Ascending aorta (tissue), 2 donors: ENCODE measurements at regions not wholly inside any gene's neighbourhood (a gene's known extent, or its start where the extent isn't known, plus 50 kb on each side); places are given as distances from the start of the nearest gene placed in this dataset.

Source experiments
- DNase-seq, 2 donors: peaks; one replicate each; pipeline ENCODE4 v3.0.0-alpha.2; 2019; ENCODE audit warnings: low spot score in 2 of 2
- H3K27ac ChIP-seq, 2 donors: fragments of 200-600 bp; sonication (generic); one replicate each; pipeline ENCODE4 v1.5.1; 2016 to 2017; ENCODE audit warnings: mild to moderate bottlenecking in 1 of 2
- H3K27me3 ChIP-seq: fragments of 200-600 bp; sonication (generic); one replicate; pipeline ENCODE4 v1.5.1; 2017
- H3K36me3 ChIP-seq, 2 donors: fragments of 200-600 bp; sonication (generic); one replicate each; pipeline ENCODE4 v1.5.1; 2016
- H3K4me1 ChIP-seq, 2 donors: fragments of 200-600 bp; sonication (generic); one replicate each; pipeline ENCODE4 v1.5.1; 2016 to 2017; ENCODE audit warnings: mild to moderate bottlenecking in 1 of 2
- H3K4me3 ChIP-seq, 2 donors: fragments of 200-600 bp; sonication (generic); one replicate each; pipeline ENCODE4 v1.5.1; 2016 to 2017; ENCODE audit warnings: mild to moderate bottlenecking in 1 of 2
- H3K9me3 ChIP-seq, 2 donors: fragments of 200-600 bp; sonication (generic); one replicate each; pipeline ENCODE4 v1.5.1; 2016
- CTCF ChIP-seq, 3 experiments: fragments of 200-600 bp in 2 of 3; fragments of 450-650 bp in 1 of 3; sonication (generic) in 2 of 3; IDR thresholded peaks; one replicate each; pipeline ENCODE4 v1.5.1; 2016 to 2019; ENCODE audit warnings: antibody characterized with exemption in 3 of 3, mild to moderate bottlenecking in 1 of 3, moderate library complexity in 1 of 3
- intact Hi-C: fragments of 100-400 bp; cut with DNase I; formaldehyde crosslinking; loops from one replicate; pipeline ENCODE4 v1.15.1; 2023

- no peaks in the 10 kb centered on the region for H3K4me1 ChIP-seq
- H3K9me3 ChIP-seq = no peaks in the 10 kb centered on the region
- no peaks in the 10 kb centered on the region for H3K36me3 ChIP-seq
- no peak for DNase-seq
- no peak overlapping the region for H3K4me3 ChIP-seq
- no peak overlapping the region for H3K27ac ChIP-seq
- intact Hi-C loops = no loop called here
- no peaks in the 10 kb centered on the region for H3K27me3 ChIP-seq
- no peak for TF ChIP-seq CTCF (IDR thresholded peaks at IDR 0.05)
Observed at GRCh38 chr2:210915912-210916311, 359.5 kb downstream of the CPS1 start.

- TF ChIP-seq CTCF (IDR thresholded peaks at IDR 0.05) = no peak
- intact Hi-C loops = no loop called here
- Histone ChIP-seq H3K27me3 (no peaks in the 10 kb centered on the region), H3K27ac (no peak overlapping the region), H3K4me3 (no peak overlapping the region), H3K9me3 (no peaks in the 10 kb centered on the region), H3K36me3 (no peaks in the 10 kb centered on the region), H3K4me1 (no peaks in the 10 kb centered on the region)
- no peak for DNase-seq
Observed at GRCh38 chr2:210917465-210917864, 361.1 kb downstream of the CPS1 start.

GRCh38 chr2:210919128-210919527, 362.7 kb downstream of the CPS1 start:
- no peak for TF ChIP-seq CTCF (IDR thresholded peaks at IDR 0.05)
- Histone ChIP-seq H3K4me1 (no peaks in the 10 kb centered on the region), H3K27ac (no peak overlapping the region), H3K9me3 (no peaks in the 10 kb centered on the region), H3K4me3 (no peak overlapping the region), H3K27me3 (no peaks in the 10 kb centered on the region), H3K36me3 (no peaks in the 10 kb centered on the region)
- DNase-seq = no peak
- intact Hi-C loops = no loop called here

- no peaks in the 10 kb centered on the region for H3K4me1 ChIP-seq
- no peaks in the 10 kb centered on the region for H3K27me3 ChIP-seq
- intact Hi-C loops = no loop called here
- no peak overlapping the region for H3K4me3 ChIP-seq
- no peak overlapping the region for H3K27ac ChIP-seq
- no peak for TF ChIP-seq CTCF (IDR thresholded peaks at IDR 0.05)
- H3K36me3 ChIP-seq = no peaks in the 10 kb centered on the region
- no peak for DNase-seq
- H3K9me3 ChIP-seq = no peaks in the 10 kb centered on the region
Observed at GRCh38 chr2:210922419-210922818, 366.0 kb downstream of the CPS1 start.

- intact Hi-C loops = no loop called here
- H3K36me3 ChIP-seq = no peaks in the 10 kb centered on the region
- no peak for TF ChIP-seq CTCF (IDR thresholded peaks at IDR 0.05)
- no peak overlapping the region for H3K4me3 ChIP-seq
- no peaks in the 10 kb centered on the region for H3K9me3 ChIP-seq
- DNase-seq = no peak
- H3K27me3 ChIP-seq = no peaks in the 10 kb centered on the region
- H3K4me1 ChIP-seq = no peaks in the 10 kb centered on the region
- H3K27ac ChIP-seq = no peak overlapping the region
Observed at GRCh38 chr2:210928714-210929113, 372.3 kb downstream of the CPS1 start.

- no peaks in the 10 kb centered on the region for H3K9me3 ChIP-seq
- no peaks in the 10 kb centered on the region for H3K27me3 ChIP-seq
- no peaks in the 10 kb centered on the region for H3K4me1 ChIP-seq
- no peak overlapping the region for H3K27ac ChIP-seq
- intact Hi-C loops = no loop called here
- no peak for TF ChIP-seq CTCF (IDR thresholded peaks at IDR 0.05)
- no peaks in the 10 kb centered on the region for H3K36me3 ChIP-seq
- H3K4me3 ChIP-seq = no peak overlapping the region
- DNase-seq = no peak
Observed at GRCh38 chr2:210938228-210938627, 381.8 kb downstream of the CPS1 start.
